Stimulated activated CD4-positive, alpha-beta T cell treated with anti-CD3 and anti-CD28 coated beads, Interleukin-1b, Interleukin-23, amount 100 ng/mL, for 24 hours (primary cell): ENCODE measurements at regions not wholly inside any gene's neighbourhood (a gene's known extent, or its start where the extent isn't known, plus 50 kb on each side); places are given as distances from the start of the nearest gene placed in this dataset.
"Not testable (repeated sequence)": the region's sequence is repeated elsewhere in the genome, so short reads cannot be mapped to it uniquely, and the experiment has no call there.

Experiments used
- DNase-seq, 4 experiments: peaks; one replicate each; pipeline ENCODE4 v3.0.0-alpha.2; 2020; ENCODE audit warnings: low read depth in 4 of 4, low spot score in 1 of 4

DNA sequence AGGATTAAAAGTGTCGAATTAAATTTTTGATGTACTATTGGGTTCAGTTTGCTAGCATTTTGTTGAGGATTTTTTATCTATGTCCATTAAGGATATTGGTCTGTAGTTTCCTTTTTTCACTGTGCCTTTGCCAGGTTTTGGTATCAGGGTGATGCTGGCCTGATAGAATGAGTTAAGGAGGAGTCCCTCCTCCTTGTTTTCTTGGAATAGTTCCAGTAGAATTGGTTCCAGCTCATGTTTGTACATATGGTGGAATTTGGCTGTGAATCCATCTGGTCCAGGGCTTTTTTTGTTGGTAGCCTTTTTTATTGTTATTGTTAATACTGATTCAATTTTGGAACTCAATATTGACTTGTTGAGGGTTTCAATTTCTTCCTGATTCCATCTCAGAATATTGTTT is 141.8 kb downstream of the SIM1 start:
- DNase-seq, result no peak

DNA sequence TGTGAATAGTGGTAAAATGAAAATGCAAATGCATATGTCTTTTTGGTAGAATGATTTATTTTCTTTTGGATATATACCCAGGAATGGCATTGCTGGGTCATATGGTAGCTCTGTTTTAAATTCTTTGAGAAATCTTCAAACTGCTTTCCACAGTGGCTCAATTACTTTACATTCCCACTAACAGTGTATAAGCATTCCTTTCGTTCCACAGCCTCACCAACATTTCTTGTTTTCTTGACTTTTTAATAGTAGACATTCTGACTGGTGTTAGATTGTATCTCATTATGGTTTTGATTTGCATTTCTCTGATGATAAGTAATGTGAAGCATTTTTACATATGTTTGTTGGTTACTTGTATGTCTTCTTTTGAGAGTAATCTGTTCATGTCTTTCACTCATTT is 144.0 kb downstream of the SIM1 start:
- no peak for DNase-seq

- DNase-seq, result no peak
These were observed 147.7 kb downstream of the SIM1 start for GRCh38 chr6:100317031-100317430.

GRCh38 chr6:100314186-100314585 is 150.5 kb downstream of the SIM1 start:
- no peak for DNase-seq

- no peak for DNase-seq
These were observed 152.9 kb downstream of the SIM1 start for GRCh38 chr6:100311707-100312251.

DNA sequence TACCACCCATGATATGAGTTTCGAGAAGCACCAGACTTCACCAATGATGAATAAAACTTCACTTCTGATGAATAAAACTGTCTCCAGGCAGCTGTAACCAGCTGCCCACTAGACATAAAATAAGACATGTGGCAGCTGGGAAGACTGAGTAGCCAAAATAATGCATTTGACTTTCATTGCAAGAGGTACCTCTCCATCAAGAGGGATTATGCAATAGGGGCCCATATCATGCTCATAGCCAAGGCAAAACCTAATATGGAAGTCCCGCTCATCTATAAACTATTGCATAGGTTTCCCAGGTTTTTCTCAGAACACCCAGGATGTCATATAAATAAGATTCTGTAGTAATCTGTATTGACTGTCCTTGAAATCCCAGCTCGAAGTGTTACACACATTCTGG is 155.5 kb downstream of the SIM1 start:
- no peak for DNase-seq

- no peak for DNase-seq
These were observed 157.2 kb downstream of the SIM1 start for GRCh38 chr6:100307561-100307960.

DNA sequence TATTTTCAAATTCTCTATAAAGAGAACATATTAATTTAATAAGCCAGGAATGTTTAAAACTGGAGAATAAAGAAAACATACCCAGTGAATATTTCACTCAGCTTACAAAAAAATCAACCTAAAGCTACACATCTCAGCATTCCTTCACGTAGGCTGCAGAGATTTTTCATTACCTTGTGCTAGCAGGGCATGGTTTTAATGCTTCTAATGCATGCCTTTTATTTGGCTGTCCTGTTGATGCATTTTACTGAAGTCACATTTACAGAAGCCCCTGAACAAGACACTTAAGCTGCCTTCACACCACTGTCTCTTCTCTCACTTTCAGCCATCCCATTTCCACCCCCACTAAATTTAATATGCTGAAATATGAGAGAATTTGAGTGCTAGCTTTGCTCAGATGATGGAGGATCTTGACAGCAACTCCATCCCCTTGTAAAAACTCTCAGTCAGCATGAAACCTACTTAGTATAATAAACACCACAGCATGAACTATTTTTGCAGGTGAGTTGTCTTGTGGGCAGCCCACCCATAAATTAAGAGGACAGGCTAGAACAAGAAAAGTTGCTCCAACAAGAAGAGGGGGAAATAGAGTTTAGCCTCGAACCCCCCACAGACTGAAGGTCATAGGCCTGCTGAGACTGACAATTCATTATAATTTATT is 159.4 kb downstream of the SIM1 start:
- DNase-seq, result no peak

DNA sequence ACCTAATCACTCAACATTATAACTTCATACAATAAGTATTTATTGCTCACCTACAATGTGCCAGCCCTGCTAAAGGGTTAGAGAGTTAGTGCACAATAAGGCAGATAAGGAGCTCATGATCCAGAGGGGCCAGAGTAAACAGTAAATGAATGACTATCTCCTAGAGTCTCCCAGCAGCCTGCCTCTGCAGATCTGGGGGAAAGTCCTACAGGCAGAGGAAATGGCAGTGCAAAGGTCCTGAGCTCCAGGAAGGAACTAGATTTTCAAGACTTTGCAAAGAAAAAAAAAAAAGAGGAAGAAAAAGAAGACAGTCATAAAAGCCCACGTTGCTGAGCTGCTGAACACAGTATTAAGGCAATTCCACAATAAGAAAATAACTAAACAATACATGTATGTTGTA is 160.1 kb downstream of the SIM1 start:
- no peak for DNase-seq

DNA sequence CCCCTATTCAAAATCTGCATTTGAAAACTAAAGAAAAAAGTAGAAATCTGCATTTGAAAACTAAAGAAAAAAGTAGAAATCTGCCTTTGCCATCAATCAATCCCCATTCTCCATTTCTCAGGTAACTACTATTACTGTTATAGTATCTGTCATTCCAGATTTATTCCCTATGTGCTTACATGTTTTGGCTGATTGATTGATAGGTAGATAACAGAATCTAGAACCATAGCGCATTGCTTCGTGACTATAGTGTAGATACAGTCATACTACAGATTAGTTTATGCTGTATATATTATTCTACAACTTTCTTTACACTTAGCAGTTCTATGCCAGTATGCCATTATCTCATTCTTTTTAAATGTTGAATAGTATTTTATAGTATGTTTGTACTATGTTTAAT is 163.0 kb downstream of the SIM1 start:
- DNase-seq, result no peak

DNA sequence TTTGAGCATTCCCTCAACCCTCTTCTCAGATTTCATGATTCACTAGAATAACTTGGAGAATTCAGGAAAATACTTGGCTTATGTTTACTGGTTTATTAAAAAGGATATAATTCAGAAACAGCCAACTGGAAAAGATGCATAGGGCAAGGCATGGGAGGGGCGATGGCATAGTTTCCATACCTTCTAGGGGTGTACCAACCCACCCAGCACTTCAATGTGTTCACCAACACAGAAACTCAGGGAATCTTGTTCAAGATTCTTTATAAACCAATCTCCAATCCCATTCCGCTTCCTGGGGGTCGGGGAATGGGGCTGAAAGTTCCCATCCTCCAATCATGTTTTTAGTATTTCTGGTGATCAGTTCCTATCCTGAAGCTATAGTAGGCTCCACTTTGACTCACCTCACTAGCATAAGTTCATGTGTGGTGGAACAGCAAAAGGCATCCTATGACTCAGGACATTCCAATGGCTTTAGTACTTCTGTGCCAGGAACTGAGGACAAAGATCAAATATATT is 164.4 kb downstream of the SIM1 start:
- no peak for DNase-seq

DNA sequence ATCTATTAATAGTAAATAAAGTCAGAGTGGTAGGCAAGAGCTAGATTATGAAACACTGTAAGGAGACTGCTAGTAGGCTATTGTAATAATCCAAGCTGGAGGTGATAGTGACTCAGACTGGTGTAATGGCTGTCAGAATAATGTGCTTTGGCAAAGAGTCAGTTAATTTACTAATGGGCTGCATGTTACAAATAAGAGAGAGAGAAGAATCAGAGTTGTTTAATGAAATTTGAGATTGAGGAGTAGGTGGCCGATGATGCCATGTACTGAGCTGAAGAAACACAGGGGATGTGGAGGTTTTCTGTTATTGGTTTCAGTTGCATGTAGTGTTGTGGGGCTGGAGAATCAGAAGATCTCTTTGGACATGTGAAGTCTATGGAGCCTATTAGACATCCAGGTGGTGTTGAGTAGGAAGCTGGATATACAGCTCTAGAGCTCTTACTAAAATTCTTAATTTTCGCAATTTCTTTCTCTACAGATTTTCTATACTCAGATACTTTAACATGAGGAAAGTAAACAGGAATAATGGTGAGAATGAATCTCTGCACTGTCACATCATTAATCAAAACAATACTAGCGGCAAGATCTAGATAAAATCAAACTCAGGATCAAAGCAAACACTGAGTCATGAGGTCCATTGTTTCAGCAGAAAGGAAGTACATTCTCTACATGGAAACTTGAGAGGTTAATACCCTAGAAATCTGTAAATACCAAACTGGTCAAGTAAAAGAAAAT is 167.7 kb downstream of the SIM1 start:
- DNase-seq, result no peak

GRCh38 chr6:100295172-100295571 is 169.5 kb downstream of the SIM1 start:
- DNase-seq, result not testable (repeated sequence)

DNA sequence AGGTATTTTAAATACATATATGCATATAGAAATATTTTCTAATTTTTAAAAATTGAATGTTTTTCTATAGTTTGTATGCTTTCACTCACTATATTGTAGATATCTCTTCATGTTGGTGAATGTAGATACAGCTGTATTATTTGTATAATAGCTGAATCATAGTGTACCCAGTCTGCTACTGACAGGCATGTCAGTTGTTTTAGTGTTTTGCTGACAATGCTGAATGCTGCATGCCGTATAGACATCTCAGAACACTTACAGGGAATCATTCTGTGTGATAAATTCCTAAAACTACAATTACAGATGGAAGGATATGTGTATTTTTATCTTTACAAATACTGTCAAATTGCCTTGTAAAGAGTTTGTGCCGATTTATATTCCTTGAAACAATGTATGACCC is 175.4 kb downstream of the SIM1 start:
- DNase-seq, result no peak

- no peak for DNase-seq
These were observed 176.4 kb downstream of the SIM1 start for GRCh38 chr6:100288311-100288710.

GRCh38 chr6:100283285-100283684 is 181.4 kb downstream of the SIM1 start:
- no peak for DNase-seq

GRCh38 chr6:100281471-100281901 is 183.2 kb downstream of the SIM1 start:
- no peak for DNase-seq

DNA sequence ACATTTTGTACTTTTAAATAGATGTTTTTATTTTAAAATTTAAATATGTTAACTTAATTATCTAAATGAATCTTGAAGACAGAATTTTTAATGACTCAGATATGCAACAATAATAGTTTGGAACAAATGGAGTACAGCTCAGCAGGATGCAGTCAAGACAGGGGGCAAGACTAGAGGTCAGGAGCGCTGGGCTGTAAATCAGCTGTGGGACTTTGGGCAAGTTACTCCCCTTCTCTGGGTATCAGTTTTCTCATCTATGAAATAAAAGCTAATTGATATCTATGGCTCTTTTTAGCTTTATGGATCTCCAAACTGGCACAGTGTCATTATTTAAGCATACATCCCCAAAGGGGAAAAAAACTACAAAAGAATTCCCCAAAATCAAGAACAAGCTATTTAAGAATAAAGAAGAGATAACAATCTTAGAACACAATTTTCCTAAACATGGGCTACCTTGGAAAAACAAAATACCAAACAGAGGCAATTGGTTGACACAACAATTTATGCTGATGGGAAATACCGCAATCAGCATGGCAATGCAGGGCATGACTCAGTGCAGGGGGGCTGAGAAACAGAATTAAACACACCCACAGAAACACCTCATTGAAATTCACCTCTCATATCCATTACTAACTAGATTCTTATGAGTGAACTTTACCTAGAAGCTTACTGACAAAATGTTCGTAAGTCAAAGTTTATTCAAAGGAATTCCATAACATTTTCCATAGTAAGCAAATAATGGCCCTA is 188.2 kb downstream of the SIM1 start:
- no peak for DNase-seq

DNA sequence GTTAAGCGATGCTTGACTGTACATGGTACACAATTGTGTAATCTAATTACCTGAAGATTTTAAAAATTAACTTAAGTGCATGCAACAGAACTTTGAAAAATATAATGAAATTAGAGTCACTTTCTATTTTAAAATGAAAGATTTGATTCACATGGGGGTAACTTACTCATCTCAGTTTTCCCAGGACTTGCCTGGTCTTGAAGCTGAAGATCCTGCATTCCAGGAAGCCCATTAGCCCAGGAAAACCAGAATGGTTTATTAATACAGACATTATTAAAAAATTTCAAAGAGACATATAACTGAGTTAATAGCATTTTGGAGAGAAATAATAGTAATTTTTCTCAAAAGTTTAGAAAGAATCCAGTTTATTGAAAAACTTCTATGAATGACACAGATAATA is 190.6 kb downstream of the SIM1 start:
- no peak for DNase-seq

DNA sequence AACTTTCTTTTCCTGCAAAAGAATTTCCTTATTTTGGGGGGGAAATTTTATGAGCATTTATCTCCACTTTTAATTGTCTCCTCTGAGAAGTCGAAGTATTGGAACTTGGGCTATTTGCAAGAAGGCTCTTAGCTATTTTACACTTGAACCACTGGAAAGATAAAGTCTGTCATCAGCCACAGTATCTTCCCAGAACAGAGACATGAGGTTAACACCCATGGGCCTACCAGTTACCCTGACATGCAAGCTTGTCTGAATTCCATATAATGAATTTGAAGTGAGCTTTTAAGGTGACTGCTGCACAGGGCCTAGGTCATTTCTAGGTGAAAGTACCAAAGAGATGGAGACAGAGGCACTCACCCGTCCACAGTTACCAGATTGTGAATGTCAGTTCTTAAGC is 193.1 kb downstream of the SIM1 start:
- no peak for DNase-seq

GRCh38 chr6:100271202-100271601 is 193.5 kb downstream of the SIM1 start:
- no peak for DNase-seq

- no peak for DNase-seq
These were observed 195.5 kb downstream of the SIM1 start for GRCh38 chr6:100269189-100269588.
